ENCODE measurements at regions not wholly inside any gene's neighbourhood (a gene's known extent, or its start where the extent isn't known, plus 50 kb on each side); places are given as distances from the start of the nearest gene placed in this dataset.

- TF ChIP-seq CTCF (conservative IDR thresholded peaks at IDR 0.05; ENCODE audit: low read depth, low read length) = no peak
- no peak overlapping the region for H3K4me3 ChIP-seq (ENCODE audit: low read depth, low read length)
- DNase-seq (ENCODE audit: low read depth) = no peak
These were observed 420.1 kb downstream of the VRK1 start for GRCh38 chr14:97217111-97217885.

GRCh38 chr14:97218274-97218673, 421.1 kb downstream of the VRK1 start:
- no peak overlapping the region for H3K4me3 ChIP-seq (ENCODE audit: low read depth, low read length)
- no peak for TF ChIP-seq CTCF (conservative IDR thresholded peaks at IDR 0.05; ENCODE audit: low read depth, low read length)
- DNase-seq (ENCODE audit: low read depth) = no peak

GRCh38 chr14:97218691-97219430, 421.7 kb downstream of the VRK1 start:
- TF ChIP-seq CTCF (conservative IDR thresholded peaks at IDR 0.05; ENCODE audit: low read depth, low read length) = no peak
- no peak for DNase-seq (ENCODE audit: low read depth)
- no peak overlapping the region for H3K4me3 ChIP-seq (ENCODE audit: low read depth, low read length)

GRCh38 chr14:97219431-97220017, 422.3 kb downstream of the VRK1 start:
- no peak for TF ChIP-seq CTCF (conservative IDR thresholded peaks at IDR 0.05; ENCODE audit: low read depth, low read length)
- no peak overlapping the region for H3K4me3 ChIP-seq (ENCODE audit: low read depth, low read length)
- no peak for DNase-seq (ENCODE audit: low read depth)

GRCh38 chr14:97221572-97222285, 424.5 kb downstream of the VRK1 start:
- DNase-seq (ENCODE audit: low read depth) = no peak
- TF ChIP-seq CTCF (conservative IDR thresholded peaks at IDR 0.05; ENCODE audit: low read depth, low read length) = no peak
- H3K4me3 ChIP-seq (ENCODE audit: low read depth, low read length) = no peak overlapping the region

GRCh38 chr14:97224016-97224415, 426.8 kb downstream of the VRK1 start:
- no peak overlapping the region for H3K4me3 ChIP-seq (ENCODE audit: low read depth, low read length)
- no peak for TF ChIP-seq CTCF (conservative IDR thresholded peaks at IDR 0.05; ENCODE audit: low read depth, low read length)
- DNase-seq (ENCODE audit: low read depth) = no peak

Measured in choroid plexus epithelial cell (primary cell).